ENCODE measurements at regions not wholly inside any gene's neighbourhood (a gene's known extent, or its start where the extent isn't known, plus 50 kb on each side); places are given as distances from the start of the nearest gene placed in this dataset.
"Not testable (repeated sequence)": the region's sequence is repeated elsewhere in the genome, so short reads cannot be mapped to it uniquely, and the experiment has no call there.

DNA sequence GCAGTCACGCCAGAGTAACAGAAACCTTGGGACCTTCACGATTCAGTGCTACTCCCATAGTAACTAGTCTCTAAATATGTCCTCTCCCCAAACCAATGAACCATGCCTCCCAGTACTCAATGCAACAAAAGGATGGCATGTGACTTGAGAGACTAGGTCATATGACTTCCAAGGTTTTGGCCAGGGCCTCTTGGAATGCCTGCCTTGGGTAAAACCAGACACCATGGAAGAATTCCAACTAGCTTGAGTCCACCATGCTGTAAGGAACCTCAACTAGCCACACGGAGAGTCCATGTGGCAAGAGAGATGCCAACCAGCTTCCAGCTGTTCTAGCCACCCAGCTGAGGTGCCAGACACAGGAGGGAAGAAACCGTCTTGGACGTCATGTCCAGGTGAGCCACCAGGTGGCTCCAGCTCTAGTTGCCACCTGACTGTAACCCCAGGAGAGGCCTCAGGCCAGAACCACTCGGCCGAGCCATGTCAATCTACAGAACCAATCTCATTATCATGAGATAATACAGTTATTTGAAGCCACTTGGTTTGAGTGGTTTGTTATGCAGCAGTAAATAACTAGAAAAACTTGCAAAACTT is 115.0 kb downstream of the SYF2 start:
- no peaks in the 10 kb centered on the region for H3K9me3 ChIP-seq
- no peak for ATAC-seq
- DNase-seq: peak in 1 of 4 donors; percentile 12
- intact Hi-C loops (cut with DNase I): no loop called here
- H3K36me3 ChIP-seq (replicated peaks in 1 of 2; ENCODE audit: insufficient read depth in 1 of 2, low read depth in 2 of 2): no peaks in the 10 kb centered on the region
- TF ChIP-seq, protein P1, sequence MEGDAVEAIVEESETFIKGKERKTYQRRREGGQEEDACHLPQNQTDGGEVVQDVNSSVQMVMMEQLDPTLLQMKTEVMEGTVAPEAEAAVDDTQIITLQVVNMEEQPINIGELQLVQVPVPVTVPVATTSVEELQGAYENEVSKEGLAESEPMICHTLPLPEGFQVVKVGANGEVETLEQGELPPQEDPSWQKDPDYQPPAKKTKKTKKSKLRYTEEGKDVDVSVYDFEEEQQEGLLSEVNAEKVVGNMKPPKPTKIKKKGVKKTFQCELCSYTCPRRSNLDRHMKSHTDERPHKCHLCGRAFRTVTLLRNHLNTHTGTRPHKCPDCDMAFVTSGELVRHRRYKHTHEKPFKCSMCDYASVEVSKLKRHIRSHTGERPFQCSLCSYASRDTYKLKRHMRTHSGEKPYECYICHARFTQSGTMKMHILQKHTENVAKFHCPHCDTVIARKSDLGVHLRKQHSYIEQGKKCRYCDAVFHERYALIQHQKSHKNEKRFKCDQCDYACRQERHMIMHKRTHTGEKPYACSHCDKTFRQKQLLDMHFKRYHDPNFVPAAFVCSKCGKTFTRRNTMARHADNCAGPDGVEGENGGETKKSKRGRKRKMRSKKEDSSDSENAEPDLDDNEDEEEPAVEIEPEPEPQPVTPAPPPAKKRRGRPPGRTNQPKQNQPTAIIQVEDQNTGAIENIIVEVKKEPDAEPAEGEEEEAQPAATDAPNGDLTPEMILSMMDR (IDR thresholded peaks at IDR 0.05): peak in 1 of 7 experiments; percentile 9
- no peak for TF ChIP-seq POLR2A (IDR thresholded peaks at IDR 0.05)
- H3K27me3 ChIP-seq: no peaks in the 10 kb centered on the region
- H3K27ac ChIP-seq: no peak overlapping the region
- no peak overlapping the region for H3K4me3 ChIP-seq
- 60 to 66% methylated on average over 4 to 7 of the region's 7 CpGs for WGBS, 2 donors
- H3K4me1 ChIP-seq: no peaks in the 10 kb centered on the region

DNA sequence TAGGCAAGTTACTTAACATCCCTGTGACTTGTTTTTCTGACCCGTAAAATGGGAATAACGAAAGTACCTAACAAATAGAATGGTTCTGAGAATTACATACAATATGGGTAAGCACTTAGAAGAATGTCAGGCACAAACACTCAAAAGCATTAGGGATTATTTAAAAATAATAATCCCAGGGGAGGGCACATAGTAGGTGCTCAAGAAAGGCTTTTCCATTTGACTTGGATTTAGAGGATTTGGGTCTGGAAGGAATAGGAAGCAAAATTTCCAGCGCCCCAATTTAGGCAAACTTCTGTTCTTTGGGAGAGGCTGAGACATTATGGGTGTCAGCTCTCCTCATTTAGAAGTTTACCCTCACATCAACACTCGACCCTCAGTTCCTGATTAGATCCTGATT is 115.5 kb downstream of the SYF2 start:
- no peak overlapping the region for H3K4me3 ChIP-seq
- DNase-seq (no peak), ATAC-seq (no peak)
- intact Hi-C loops (cut with DNase I): no loop called here
- H3K9me3 ChIP-seq: no peaks in the 10 kb centered on the region
- H3K27me3 ChIP-seq: no peaks in the 10 kb centered on the region
- no peak overlapping the region for H3K27ac ChIP-seq
- H3K36me3 ChIP-seq (replicated peaks in 1 of 2; ENCODE audit: insufficient read depth in 1 of 2, low read depth in 2 of 2): no peaks in the 10 kb centered on the region
- 76 to 94% methylated on average over 4 of the region's 4 CpGs for WGBS, 2 donors
- no peaks in the 10 kb centered on the region for H3K4me1 ChIP-seq
- no peak for TF ChIP-seq POLR2A (IDR thresholded peaks at IDR 0.05)
- TF ChIP-seq, protein P1 (IDR thresholded peaks at IDR 0.05): no peak

DNA sequence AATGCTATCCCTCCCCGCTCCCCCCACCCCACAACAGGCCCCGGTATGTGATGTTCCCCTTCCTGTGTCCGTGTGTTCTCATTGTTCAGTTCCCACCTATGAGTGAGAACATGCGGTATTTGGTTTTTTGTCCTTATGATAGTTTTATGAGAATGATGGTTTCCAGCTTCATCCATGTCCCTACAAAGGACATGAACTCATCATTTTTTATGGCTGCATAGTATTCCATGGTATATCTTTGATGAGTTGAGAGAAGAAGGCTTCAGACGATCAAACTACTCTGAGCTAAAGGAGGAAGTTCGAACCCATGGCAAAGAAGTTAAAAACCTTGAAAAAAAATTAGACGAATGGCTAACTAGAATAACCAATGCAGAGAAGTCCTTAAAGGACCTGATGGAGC is 116.2 kb downstream of the SYF2 start:
- DNase-seq; H3K27ac ChIP-seq; H3K4me3 ChIP-seq; H3K27me3 ChIP-seq; intact Hi-C loops (cut with DNase I); H3K4me1 ChIP-seq; H3K36me3 ChIP-seq (replicated peaks in 1 of 2; ENCODE audit: insufficient read depth in 1 of 2, low read depth in 2 of 2); H3K9me3 ChIP-seq; ATAC-seq: not testable (repeated sequence)
- WGBS, 2 donors: 83 to 86% methylated on average over 6 to 7 of the region's 7 CpGs

DNA sequence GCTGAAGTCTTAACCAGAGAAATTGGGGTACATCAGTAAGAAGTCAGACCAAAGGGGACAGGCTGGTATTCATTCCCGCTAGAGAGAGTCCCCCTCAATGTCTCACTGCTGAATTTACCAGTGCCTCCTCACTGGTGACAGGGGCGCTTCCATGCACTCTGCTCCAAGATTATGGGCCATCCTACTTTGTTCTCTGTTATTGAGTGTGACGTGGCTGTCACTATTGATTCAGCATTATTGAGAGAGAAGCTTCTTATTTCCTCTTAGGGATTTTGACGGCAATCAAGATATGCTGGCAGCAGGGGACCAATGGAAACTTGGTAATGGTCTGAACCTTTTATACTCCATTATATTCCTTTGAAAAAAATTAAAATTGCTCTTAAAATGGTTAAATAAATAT is 118.6 kb downstream of the SYF2 start:
- DNase-seq (no peak), ATAC-seq (no peak)
- no peak for TF ChIP-seq POLR2A (IDR thresholded peaks at IDR 0.05)
- TF ChIP-seq, protein P1 (IDR thresholded peaks at IDR 0.05): no peak
- no peaks in the 10 kb centered on the region for H3K36me3 ChIP-seq (replicated peaks in 1 of 2; ENCODE audit: insufficient read depth in 1 of 2, low read depth in 2 of 2)
- no peaks in the 10 kb centered on the region for H3K27me3 ChIP-seq
- no peak overlapping the region for H3K4me3 ChIP-seq
- WGBS, 2 donors: 67 to 77% methylated on average over 4 of the region's 4 CpGs
- H3K27ac ChIP-seq: no peak overlapping the region
- intact Hi-C loops (cut with DNase I): no loop called here
- no peaks in the 10 kb centered on the region for H3K4me1 ChIP-seq
- no peaks in the 10 kb centered on the region for H3K9me3 ChIP-seq

DNA sequence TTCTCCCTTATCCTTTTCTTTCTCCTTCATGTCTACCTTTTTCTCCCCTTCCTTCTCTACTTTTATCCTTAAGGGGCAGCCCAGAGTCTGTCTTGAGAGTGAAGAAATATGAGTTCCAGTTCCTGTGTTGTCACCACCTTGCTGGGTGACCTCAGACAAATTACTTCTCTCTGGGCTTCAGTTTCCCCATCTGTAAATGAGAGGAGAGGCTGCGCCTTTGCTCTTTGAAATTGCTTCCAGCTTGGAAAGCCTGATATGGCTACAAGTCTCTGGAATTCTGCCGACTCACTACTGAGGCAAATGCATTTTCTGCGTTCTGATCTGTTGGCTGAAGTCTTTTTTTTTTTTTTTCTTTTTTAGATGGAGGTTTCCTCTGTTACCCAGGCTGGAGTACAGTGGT is 119.2 kb downstream of the SYF2 start:
- ATAC-seq (no peak), DNase-seq (no peak)
- TF ChIP-seq POLR2A (IDR thresholded peaks at IDR 0.05): no peak
- TF ChIP-seq, protein P1 (IDR thresholded peaks at IDR 0.05): no peak
- Histone ChIP-seq H3K4me3 (no peak overlapping the region), H3K27me3 (no peaks in the 10 kb centered on the region), H3K27ac (no peak overlapping the region), H3K9me3 (no peaks in the 10 kb centered on the region), H3K4me1 (no peaks in the 10 kb centered on the region), H3K36me3 (replicated peaks in 1 of 2; ENCODE audit: insufficient read depth in 1 of 2, low read depth in 2 of 2) (no peaks in the 10 kb centered on the region)
- intact Hi-C loops (cut with DNase I): no loop called here
- WGBS, 2 donors: 69 to 72% methylated on average over 3 of the region's 3 CpGs
